ENCODE measurements at regions not wholly inside any gene's neighbourhood (a gene's known extent, or its start where the extent isn't known, plus 50 kb on each side); places are given as distances from the start of the nearest gene placed in this dataset.
"Not testable (repeated sequence)": the region's sequence is repeated elsewhere in the genome, so short reads cannot be mapped to it uniquely, and the experiment has no call there.

GRCh38 chr6:99712519-99712918 lies 105.9 kb downstream of the PRDM13 start (continued):
- TF ChIP-seq, protein P1, sequence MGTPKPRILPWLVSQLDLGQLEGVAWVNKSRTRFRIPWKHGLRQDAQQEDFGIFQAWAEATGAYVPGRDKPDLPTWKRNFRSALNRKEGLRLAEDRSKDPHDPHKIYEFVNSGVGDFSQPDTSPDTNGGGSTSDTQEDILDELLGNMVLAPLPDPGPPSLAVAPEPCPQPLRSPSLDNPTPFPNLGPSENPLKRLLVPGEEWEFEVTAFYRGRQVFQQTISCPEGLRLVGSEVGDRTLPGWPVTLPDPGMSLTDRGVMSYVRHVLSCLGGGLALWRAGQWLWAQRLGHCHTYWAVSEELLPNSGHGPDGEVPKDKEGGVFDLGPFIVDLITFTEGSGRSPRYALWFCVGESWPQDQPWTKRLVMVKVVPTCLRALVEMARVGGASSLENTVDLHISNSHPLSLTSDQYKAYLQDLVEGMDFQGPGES (IDR thresholded peaks at IDR 0.05; ENCODE audit: low read depth, low read length) = no peak
- TF ChIP-seq GABPA (IDR thresholded peaks at IDR 0.05; ENCODE audit: low read depth) = no peak
- TF ChIP-seq GATA2 (CRISPR knock-in tag; IDR thresholded peaks at IDR 0.05) = no peak
- TF ChIP-seq SIN3A (IDR thresholded peaks at IDR 0.05; ENCODE audit: borderline replicate concordance, low read depth, low read length) = no peak
- no peak for TF ChIP-seq FOXM1 (IDR thresholded peaks at IDR 0.05; ENCODE audit: low read depth)

DNA sequence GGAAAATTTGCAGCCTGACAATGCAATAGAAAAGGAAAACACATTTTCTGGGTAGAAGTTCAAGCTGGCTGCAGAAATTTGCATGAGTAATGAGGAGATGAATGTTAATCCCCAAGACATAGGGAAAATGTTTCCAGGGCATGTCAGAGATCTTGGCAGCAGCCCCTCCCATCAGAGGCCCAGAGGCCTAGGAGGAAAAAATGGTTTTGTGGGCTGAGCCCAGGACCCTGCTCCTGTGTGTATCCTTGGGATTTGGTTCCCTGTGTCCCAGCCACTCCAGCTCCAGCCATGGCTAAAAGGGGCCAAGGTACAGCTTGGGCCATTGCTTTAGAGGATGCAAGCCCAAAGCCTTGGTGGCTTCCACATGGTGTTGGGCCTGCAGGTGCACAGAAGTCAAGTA lies 115.4 kb downstream of the PRDM13 start:
- DNase-seq; POLR2A ChIA-PET; H2AFZ ChIP-seq (ENCODE audit: low read depth); H3K27me3 ChIP-seq (ENCODE audit: insufficient read depth); H3K36me3 ChIP-seq (replicated peaks in 1 of 2; ENCODE audit: control insufficient read depth in 1 of 2, insufficient read depth in 2 of 2, low read length in 1 of 2); H3K9me2 ChIP-seq; H3K4me2 ChIP-seq; H3K4me1 ChIP-seq (ENCODE audit: control insufficient read depth in 1 of 2, insufficient read depth in 2 of 2, low read depth in 1 of 2, low read length in 1 of 2); H3K9ac ChIP-seq; H3K27ac ChIP-seq (ENCODE audit: low read depth in 2 of 2, low read length in 1 of 2); H3K79me2 ChIP-seq (ENCODE audit: insufficient read depth); H4K20me1 ChIP-seq (ENCODE audit: insufficient read depth); H3F3A ChIP-seq (replicated peaks; ENCODE audit: insufficient read depth); H3K9me3 ChIP-seq; H3K4me3 ChIP-seq (ENCODE audit: low read depth in 2 of 2, low read length in 1 of 2); CTCF ChIA-PET: not testable (repeated sequence)

- H3K36me3 ChIP-seq (replicated peaks in 1 of 2; ENCODE audit: control insufficient read depth in 1 of 2, insufficient read depth in 2 of 2, low read length in 1 of 2); H3K4me2 ChIP-seq; H2AFZ ChIP-seq (ENCODE audit: low read depth); H3K4me1 ChIP-seq (ENCODE audit: control insufficient read depth in 1 of 2, insufficient read depth in 2 of 2, low read depth in 1 of 2, low read length in 1 of 2); POLR2A ChIA-PET; DNase-seq; H4K20me1 ChIP-seq (ENCODE audit: insufficient read depth); H3K27ac ChIP-seq (ENCODE audit: low read depth in 2 of 2, low read length in 1 of 2); H3K9me2 ChIP-seq; H3K79me2 ChIP-seq (ENCODE audit: insufficient read depth); H3K4me3 ChIP-seq (ENCODE audit: low read depth in 2 of 2, low read length in 1 of 2); H3F3A ChIP-seq (replicated peaks; ENCODE audit: insufficient read depth); H3K9ac ChIP-seq; CTCF ChIA-PET; H3K9me3 ChIP-seq; H3K27me3 ChIP-seq (ENCODE audit: insufficient read depth): not testable (repeated sequence)
- WGBS (ENCODE audit: low lambda C conversion rate) = 65% methylated on average over 6 of the region's 6 CpGs
Measured at GRCh38 chr6:99730237-99730636, 123.6 kb downstream of the PRDM13 start.

DNA sequence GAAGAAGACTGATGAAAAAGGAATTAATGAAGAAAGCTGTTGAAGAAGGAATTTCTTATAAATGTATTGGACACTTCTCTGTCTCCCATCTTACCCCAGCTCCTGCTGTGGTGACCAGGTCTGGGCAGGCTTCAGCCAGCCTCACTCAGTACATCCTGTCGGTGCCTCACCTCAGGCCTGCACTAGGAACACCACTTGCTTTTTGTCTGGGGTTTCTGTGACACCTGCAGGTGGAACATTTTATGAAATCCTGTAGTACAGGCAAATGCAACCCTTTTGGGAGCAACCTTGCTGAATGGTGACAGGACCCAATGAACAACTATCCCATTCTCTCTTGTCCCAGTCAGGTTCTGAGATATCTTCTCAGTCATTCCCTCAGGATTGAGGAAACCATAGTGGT lies 129.7 kb downstream of the PRDM13 start:
- no peak for TF ChIP-seq JUND (IDR thresholded peaks at IDR 0.05)
- TF ChIP-seq MXI1 (IDR thresholded peaks at IDR 0.05; ENCODE audit: low read depth, low read length) = no peak
- TF ChIP-seq USF1 (IDR thresholded peaks at IDR 0.05; ENCODE audit: borderline replicate concordance, low read depth) = no peak
- TF ChIP-seq FOXM1 (IDR thresholded peaks at IDR 0.05; ENCODE audit: low read depth) = no peak
- no peak for TF ChIP-seq TEAD4 (IDR thresholded peaks at IDR 0.05; ENCODE audit: borderline replicate concordance, insufficient read depth)
- no peak for TF ChIP-seq YY1 (IDR thresholded peaks at IDR 0.05; ENCODE audit: low read depth)
- no peak for TF ChIP-seq USF2 (IDR thresholded peaks at IDR 0.05; ENCODE audit: borderline replicate concordance, low read depth, low read length)
- no peak for TF ChIP-seq RXRA (IDR thresholded peaks at IDR 0.05; ENCODE audit: borderline replicate concordance, low read depth)
- no peak for TF ChIP-seq FOXJ3 (CRISPR knock-in tag; IDR thresholded peaks at IDR 0.05)
- TF ChIP-seq, protein P2, sequence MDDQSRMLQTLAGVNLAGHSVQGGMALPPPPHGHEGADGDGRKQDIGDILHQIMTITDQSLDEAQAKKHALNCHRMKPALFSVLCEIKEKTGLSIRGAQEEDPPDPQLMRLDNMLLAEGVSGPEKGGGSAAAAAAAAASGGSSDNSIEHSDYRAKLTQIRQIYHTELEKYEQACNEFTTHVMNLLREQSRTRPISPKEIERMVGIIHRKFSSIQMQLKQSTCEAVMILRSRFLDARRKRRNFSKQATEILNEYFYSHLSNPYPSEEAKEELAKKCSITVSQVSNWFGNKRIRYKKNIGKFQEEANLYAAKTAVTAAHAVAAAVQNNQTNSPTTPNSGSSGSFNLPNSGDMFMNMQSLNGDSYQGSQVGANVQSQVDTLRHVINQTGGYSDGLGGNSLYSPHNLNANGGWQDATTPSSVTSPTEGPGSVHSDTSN (IDR thresholded peaks at IDR 0.05) = no peak
- WGBS (ENCODE audit: low lambda C conversion rate) = 10% methylated on average over 1 of the region's 1 CpG
- CTCF ChIA-PET = interaction anchor here (0.7 to 1.4 kb wide), 3 partner anchors 10 to 402 kb away, joined by 3 to 5 read pairs (median 3); no protein-coding TSS in a partner anchor
- no peaks in the 10 kb centered on the region for H3K79me2 ChIP-seq (ENCODE audit: insufficient read depth)
- no peak overlapping the region for H3K9ac ChIP-seq
- H2AFZ ChIP-seq (ENCODE audit: low read depth) = no peak overlapping the region
- no peak for DNase-seq
- no peak overlapping the region for H3K4me2 ChIP-seq
- H3K27ac ChIP-seq (ENCODE audit: low read depth in 2 of 2, low read length in 1 of 2) = no peak overlapping the region
- H3K9me2 ChIP-seq = no peaks in the 10 kb centered on the region
- no peaks in the 10 kb centered on the region for H3K4me1 ChIP-seq (ENCODE audit: control insufficient read depth in 1 of 2, insufficient read depth in 2 of 2, low read depth in 1 of 2, low read length in 1 of 2)
- POLR2A ChIA-PET = no interaction called here
- H3K9me3 ChIP-seq = no peaks in the 10 kb centered on the region
- H4K20me1 ChIP-seq (ENCODE audit: insufficient read depth) = no peaks in the 10 kb centered on the region
- H3K27me3 ChIP-seq (ENCODE audit: insufficient read depth) = no peaks in the 10 kb centered on the region; the same call in 1 of the 2 replicates
- H3K4me3 ChIP-seq (ENCODE audit: low read depth in 2 of 2, low read length in 1 of 2) = no peak overlapping the region
- H3K36me3 ChIP-seq (replicated peaks in 1 of 2; ENCODE audit: control insufficient read depth in 1 of 2, insufficient read depth in 2 of 2, low read length in 1 of 2) = no peaks in the 10 kb centered on the region
- no peaks in the 10 kb centered on the region for H3F3A ChIP-seq (replicated peaks; ENCODE audit: insufficient read depth)

Data from SK-N-SH (cell line).